ENCODE measurements at regions not wholly inside any gene's neighbourhood (a gene's known extent, or its start where the extent isn't known, plus 50 kb on each side); places are given as distances from the start of the nearest gene placed in this dataset.

- TF ChIP-seq, protein P1, sequence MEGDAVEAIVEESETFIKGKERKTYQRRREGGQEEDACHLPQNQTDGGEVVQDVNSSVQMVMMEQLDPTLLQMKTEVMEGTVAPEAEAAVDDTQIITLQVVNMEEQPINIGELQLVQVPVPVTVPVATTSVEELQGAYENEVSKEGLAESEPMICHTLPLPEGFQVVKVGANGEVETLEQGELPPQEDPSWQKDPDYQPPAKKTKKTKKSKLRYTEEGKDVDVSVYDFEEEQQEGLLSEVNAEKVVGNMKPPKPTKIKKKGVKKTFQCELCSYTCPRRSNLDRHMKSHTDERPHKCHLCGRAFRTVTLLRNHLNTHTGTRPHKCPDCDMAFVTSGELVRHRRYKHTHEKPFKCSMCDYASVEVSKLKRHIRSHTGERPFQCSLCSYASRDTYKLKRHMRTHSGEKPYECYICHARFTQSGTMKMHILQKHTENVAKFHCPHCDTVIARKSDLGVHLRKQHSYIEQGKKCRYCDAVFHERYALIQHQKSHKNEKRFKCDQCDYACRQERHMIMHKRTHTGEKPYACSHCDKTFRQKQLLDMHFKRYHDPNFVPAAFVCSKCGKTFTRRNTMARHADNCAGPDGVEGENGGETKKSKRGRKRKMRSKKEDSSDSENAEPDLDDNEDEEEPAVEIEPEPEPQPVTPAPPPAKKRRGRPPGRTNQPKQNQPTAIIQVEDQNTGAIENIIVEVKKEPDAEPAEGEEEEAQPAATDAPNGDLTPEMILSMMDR (IDR thresholded peaks at IDR 0.05; ENCODE audit: borderline replicate concordance, extremely low read depth, insufficient read depth) = no peak
- no peak overlapping the region for H3K4me3 ChIP-seq (ENCODE audit: low read length in 3 of 3)
- intact Hi-C loops (cut with DNase I) = no loop called here
- FAIRE-seq (no peak), DNase-seq (peak in 2 of 5 donors; percentile 0 to 25)
- H3K36me3 ChIP-seq (ENCODE audit: control insufficient read depth in 2 of 3, insufficient read depth in 3 of 3, low read length in 3 of 3) = no peaks in the 10 kb centered on the region
- no peak overlapping the region for H3K27ac ChIP-seq (ENCODE audit: low read depth in 2 of 2, low read length in 2 of 2)
- H3K9ac ChIP-seq (ENCODE audit: low read length in 3 of 3) = no peak overlapping the region
- H3K9me3 ChIP-seq (ENCODE audit: control insufficient read depth in 2 of 3, insufficient read depth in 1 of 3, low read length in 3 of 3) = no peaks in the 10 kb centered on the region
- H3K4me1 ChIP-seq (ENCODE audit: control insufficient read depth in 2 of 3, insufficient read depth in 2 of 3, low read depth in 1 of 3, low read length in 3 of 3) = no peaks in the 10 kb centered on the region
- no peaks in the 10 kb centered on the region for H3K27me3 ChIP-seq (ENCODE audit: control insufficient read depth, insufficient read depth, low read length)
These were observed 692.1 kb upstream of the CELF4 start for GRCh38 chr18:38257661-38258060.

DNA sequence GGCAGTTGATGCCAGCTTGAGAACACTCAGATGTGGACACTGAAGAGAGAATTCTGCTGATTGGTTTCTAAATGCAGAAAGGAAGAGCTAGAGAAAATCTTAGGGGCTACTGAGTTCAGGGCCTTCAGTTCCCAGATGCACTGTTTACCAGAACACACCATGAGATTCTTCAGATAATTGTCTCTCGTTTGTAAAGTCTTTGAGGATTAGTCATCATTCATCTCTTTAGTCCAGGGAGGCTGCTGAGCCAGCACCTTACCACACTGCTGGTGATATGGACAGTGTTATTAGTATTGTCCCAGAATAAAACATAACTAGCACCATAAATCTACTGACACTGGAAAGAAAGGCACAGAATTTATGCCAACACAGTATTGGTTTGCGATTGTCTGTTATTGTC, 690.8 kb upstream of the CELF4 start:
- DNase-seq = no peak
- no peaks in the 10 kb centered on the region for H3K27me3 ChIP-seq (ENCODE audit: control insufficient read depth, insufficient read depth, low read length)
- TF ChIP-seq, protein P1 (IDR thresholded peaks at IDR 0.05; ENCODE audit: borderline replicate concordance, extremely low read depth, insufficient read depth) = no peak
- no peaks in the 10 kb centered on the region for H3K36me3 ChIP-seq (ENCODE audit: control insufficient read depth in 2 of 3, insufficient read depth in 3 of 3, low read length in 3 of 3)
- no peak overlapping the region for H3K9ac ChIP-seq (ENCODE audit: low read length in 3 of 3)
- no peaks in the 10 kb centered on the region for H3K9me3 ChIP-seq (ENCODE audit: control insufficient read depth in 2 of 3, insufficient read depth in 1 of 3, low read length in 3 of 3)
- FAIRE-seq = no peak
- intact Hi-C loops (cut with DNase I) = no loop called here
- no peaks in the 10 kb centered on the region for H3K4me1 ChIP-seq (ENCODE audit: control insufficient read depth in 2 of 3, insufficient read depth in 2 of 3, low read depth in 1 of 3, low read length in 3 of 3)
- no peak overlapping the region for H3K4me3 ChIP-seq (ENCODE audit: low read length in 3 of 3)
- no peak overlapping the region for H3K27ac ChIP-seq (ENCODE audit: low read depth in 2 of 2, low read length in 2 of 2)

DNA sequence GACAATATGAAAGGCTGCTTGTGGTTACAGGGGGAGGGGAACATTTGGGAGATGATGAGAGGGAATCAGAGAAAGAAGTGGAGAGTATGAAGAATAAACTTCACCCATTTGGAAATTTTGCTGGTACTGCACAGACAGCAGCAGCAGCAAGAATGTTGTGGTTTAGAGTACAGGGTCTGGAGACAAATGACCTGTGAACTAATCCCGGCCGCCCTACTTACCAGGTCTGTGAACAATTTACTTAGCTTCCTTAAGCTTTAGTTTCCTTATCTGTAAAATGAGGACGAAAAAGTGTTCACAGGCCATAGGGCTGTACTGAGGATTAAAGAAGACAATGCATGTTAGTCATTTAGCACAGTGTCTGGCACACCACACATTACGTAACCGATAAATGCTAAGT, 685.4 kb upstream of the CELF4 start:
- Histone ChIP-seq H3K4me3 (ENCODE audit: low read length in 3 of 3) (no peak overlapping the region), H3K4me1 (ENCODE audit: control insufficient read depth in 2 of 3, insufficient read depth in 2 of 3, low read depth in 1 of 3, low read length in 3 of 3) (no peaks in the 10 kb centered on the region), H3K9me3 (ENCODE audit: control insufficient read depth in 2 of 3, insufficient read depth in 1 of 3, low read length in 3 of 3) (no peaks in the 10 kb centered on the region), H3K36me3 (ENCODE audit: control insufficient read depth in 2 of 3, insufficient read depth in 3 of 3, low read length in 3 of 3) (no peaks in the 10 kb centered on the region), H3K27ac (ENCODE audit: low read depth in 2 of 2, low read length in 2 of 2) (no peak overlapping the region), H3K9ac (ENCODE audit: low read length in 3 of 3) (no peak overlapping the region), H3K27me3 (ENCODE audit: control insufficient read depth, insufficient read depth, low read length) (no peaks in the 10 kb centered on the region)
- DNase-seq = no peak
- TF ChIP-seq, protein P1 (IDR thresholded peaks at IDR 0.05; ENCODE audit: borderline replicate concordance, extremely low read depth, insufficient read depth) = no peak
- no peak for FAIRE-seq
- intact Hi-C loops (cut with DNase I) = no loop called here

- H3K9me3 ChIP-seq (ENCODE audit: control insufficient read depth in 2 of 3, insufficient read depth in 1 of 3, low read length in 3 of 3) = no peaks in the 10 kb centered on the region
- no peaks in the 10 kb centered on the region for H3K27me3 ChIP-seq (ENCODE audit: control insufficient read depth, insufficient read depth, low read length)
- H3K27ac ChIP-seq (ENCODE audit: low read depth in 2 of 2, low read length in 2 of 2) = no peak overlapping the region
- TF ChIP-seq, protein P1 (IDR thresholded peaks at IDR 0.05; ENCODE audit: borderline replicate concordance, extremely low read depth, insufficient read depth) = no peak
- H3K36me3 ChIP-seq (ENCODE audit: control insufficient read depth in 2 of 3, insufficient read depth in 3 of 3, low read length in 3 of 3) = no peaks in the 10 kb centered on the region
- intact Hi-C loops (cut with DNase I) = no loop called here
- no peak overlapping the region for H3K4me3 ChIP-seq (ENCODE audit: low read length in 3 of 3)
- FAIRE-seq (no peak), DNase-seq (peak in 1 of 5 donors; percentile 19)
- no peak overlapping the region for H3K9ac ChIP-seq (ENCODE audit: low read length in 3 of 3)
- H3K4me1 ChIP-seq (ENCODE audit: control insufficient read depth in 2 of 3, insufficient read depth in 2 of 3, low read depth in 1 of 3, low read length in 3 of 3) = no peaks in the 10 kb centered on the region
These were observed 678.9 kb upstream of the CELF4 start for GRCh38 chr18:38244480-38244879.
